GM21423 (cell line): ENCODE measurements at regions not wholly inside any gene's neighbourhood (a gene's known extent, or its start where the extent isn't known, plus 50 kb on each side); places are given as distances from the start of the nearest gene placed in this dataset.

Source experiments
- ATAC-seq: cut with Tn5 transposase; IDR thresholded peaks from one replicate; pipeline ENCODE4 v1.9.1; 2021; ENCODE audit warnings: mild to moderate bottlenecking, moderate library complexity; ENCODE audit not compliant: unreplicated experiment

DNA sequence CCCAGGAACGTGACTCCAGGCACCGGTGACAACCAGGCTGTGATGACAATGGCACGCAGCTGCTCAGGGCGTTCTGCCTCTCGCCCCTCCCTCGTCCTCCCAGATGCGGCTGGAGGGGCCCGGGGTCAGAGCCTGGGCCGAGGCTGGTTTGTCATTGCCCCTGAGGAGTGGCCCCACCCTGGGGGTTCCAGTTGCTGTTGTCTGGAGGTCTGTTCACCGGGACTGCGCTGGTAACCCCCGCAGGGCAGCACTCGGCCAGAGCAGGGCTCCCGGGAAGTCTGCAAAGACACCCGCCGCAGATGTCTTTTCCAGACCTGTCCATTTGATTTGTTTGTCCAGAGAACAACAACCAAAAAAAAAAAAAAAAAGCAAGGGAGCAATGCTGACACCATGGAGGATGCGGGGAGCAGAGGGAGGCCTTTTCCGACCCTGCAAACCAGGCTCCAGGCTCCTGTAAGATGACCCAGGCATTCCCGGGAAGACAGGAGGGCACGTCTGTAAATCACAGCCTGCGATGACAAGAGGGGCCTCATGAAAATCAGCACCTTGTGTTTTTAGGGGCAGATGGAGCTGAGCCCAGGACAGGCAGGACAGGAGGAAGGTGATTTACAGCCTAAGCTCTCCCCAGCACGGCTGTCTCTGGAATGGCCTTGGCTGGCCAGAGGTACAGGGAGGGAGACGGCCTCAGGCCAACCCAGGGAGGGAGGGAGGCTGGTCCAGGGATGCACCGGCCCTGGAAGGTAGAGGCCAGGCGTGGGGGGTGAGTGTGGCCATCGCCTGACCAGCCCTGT lies 189.3 kb downstream of the ERMARD start:
- no peak for ATAC-seq

- ATAC-seq, result no peak
Measured at GRCh38 chr6:169939554-169940164, 188.2 kb downstream of the ERMARD start.

DNA sequence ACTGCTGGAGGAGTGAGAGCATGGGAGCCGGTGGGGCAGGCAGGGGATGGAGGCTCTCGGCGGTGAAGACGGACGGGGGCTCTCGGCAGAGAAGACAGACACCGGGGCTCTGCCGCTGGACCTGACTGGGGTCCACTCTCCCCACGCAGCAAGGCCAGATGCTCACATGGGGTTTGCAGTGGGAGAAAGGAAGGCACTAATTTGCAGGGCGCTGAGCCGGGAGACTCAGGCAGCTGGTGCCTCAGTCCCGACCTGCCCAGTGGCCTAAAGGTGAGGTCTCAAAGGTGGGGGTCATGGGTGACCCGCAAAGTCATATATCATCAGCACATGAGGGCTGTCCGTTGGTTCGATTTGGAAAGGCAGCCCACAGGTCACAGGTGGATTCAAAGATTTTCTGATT lies 187.3 kb downstream of the ERMARD start:
- ATAC-seq, result no peak

- no peak for ATAC-seq
Measured at GRCh38 chr6:169938262-169938701, 186.9 kb downstream of the ERMARD start.

GRCh38 chr6:169937389-169938261 lies 186.2 kb downstream of the ERMARD start:
- ATAC-seq, result no peak

GRCh38 chr6:169936355-169936975 lies 185.0 kb downstream of the ERMARD start:
- no peak for ATAC-seq

DNA sequence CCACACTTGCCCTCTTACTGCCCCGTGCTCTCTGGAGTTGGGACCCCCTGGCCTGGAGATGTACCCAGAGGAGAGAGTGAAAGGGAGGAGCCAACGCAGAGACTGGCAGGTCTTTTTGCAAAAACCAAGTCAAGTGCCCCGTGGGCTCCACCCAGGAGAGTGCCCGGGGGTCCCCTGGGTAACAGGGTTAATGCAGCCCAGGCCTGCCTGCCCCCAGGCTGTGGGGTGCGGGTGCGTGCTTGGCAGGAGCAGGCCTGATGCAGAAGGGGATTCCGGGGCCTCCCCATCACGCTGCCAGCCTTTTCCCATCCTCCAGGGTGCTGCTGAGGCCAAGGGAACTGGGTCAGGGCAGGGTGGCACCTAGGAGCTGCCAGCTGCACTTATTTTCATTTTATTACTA lies 184.4 kb downstream of the ERMARD start:
- ATAC-seq, result no peak

- ATAC-seq, result no peak
Measured at GRCh38 chr6:169935348-169935718, 183.9 kb downstream of the ERMARD start.

- ATAC-seq, result no peak
Measured at GRCh38 chr6:169934699-169935347, 183.4 kb downstream of the ERMARD start.

DNA sequence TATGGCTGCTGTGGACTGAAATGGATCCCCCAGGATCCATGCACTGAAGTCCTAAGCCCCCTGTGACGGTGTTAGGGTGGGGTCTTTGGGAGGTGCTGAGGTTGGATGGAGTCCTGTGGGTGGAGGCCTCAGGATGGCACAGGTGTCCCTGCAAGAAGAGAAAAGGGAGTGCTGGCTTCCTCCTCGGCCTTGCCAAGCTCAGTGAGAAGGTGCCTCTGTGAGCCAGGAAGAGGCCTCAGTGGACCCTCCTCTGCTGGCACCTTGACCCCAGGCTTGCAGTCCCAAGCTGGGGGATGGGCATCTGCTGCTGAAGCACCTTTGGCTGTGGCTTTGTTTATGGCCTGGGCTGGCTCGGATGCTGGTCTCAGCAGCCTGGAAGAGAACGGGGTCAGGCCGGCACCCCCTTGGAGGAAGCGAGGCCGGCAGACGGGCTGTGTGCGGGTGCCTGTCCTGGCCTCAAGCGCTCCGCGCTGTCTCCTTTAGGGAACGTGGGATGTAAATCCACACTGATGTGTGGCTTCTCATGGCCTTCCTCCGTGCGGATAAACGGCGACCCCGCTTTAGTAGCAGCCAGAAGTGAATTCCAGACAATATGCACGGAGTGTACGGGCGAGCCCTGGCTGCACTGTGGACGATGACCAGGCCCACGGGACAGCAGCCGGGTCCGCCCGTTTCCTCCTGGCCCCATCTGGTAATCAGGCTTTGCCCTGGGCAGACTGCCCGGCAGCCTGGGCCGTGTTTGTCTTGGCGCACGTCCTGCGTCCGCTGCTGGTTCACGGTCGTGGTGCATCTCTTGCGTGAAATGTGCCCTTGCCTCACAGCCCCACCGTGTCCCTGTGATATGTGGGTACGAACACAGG lies 182.6 kb downstream of the ERMARD start:
- ATAC-seq, result no peak

- ATAC-seq, result no peak
Measured at GRCh38 chr6:169933251-169933821, 181.9 kb downstream of the ERMARD start.

GRCh38 chr6:169932491-169932890 lies 181.1 kb downstream of the ERMARD start:
- ATAC-seq, result no peak

DNA sequence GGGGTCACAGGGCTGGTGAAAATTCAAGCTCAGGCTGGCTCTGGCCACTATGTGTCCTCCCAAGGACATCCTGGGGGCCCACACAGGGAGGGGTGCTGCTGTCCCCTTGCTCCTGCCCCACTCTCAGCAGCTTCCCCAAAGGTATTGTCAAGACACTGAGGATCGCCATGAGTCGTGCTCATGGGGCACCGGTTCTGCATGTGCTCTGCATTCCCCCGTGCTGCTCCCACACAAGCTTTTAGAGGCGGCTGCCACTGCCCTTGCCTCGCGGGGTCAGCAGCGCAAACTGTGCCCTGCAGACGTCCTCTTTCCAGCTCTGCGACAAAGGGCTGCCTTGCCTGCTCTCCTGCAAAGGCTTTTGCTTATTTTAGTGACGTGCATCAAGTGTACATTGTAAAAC lies 179.8 kb downstream of the ERMARD start:
- ATAC-seq, result no peak

GRCh38 chr6:169930799-169931198 lies 179.4 kb downstream of the ERMARD start:
- ATAC-seq, result no peak

GRCh38 chr6:169927711-169928110 lies 176.3 kb downstream of the ERMARD start:
- ATAC-seq, result no peak

DNA sequence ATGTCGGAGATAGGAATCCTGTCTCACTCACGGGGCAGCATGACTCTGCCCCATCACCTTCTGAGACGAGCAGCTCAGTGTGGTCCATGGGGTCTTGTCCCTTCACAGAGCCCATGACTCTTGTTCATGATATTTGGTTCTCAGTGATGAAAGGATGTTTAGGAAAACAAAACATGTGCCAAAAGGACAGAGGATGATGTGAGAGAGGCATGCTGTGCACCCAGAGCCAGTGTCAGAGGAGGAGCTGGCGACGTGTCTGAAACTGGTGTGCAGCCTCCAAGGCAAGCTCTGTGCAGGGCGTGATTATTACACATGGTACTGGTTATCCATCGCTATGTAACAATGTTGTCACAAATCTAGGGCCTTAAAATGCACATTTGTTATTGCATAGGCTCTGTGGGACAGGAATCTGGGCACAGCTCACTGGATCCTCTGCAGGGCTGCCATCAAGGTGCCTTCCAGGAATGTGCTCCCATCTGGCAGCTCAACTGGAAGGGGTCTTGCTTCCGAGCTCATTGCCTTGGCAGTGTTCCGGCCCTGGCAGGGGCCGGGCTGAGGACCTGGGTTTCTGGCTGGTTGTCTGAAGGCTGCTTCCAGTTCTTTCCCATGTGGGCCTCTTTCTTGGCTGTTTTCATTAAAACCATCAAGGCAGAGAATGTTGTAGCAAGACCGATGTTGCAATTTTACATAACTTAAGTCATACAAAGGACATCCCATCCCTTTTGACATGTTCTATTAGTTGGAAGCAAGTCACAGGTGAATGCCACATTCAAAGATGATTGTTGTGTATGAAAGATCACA lies 175.4 kb downstream of the ERMARD start:
- ATAC-seq, result no peak

DNA sequence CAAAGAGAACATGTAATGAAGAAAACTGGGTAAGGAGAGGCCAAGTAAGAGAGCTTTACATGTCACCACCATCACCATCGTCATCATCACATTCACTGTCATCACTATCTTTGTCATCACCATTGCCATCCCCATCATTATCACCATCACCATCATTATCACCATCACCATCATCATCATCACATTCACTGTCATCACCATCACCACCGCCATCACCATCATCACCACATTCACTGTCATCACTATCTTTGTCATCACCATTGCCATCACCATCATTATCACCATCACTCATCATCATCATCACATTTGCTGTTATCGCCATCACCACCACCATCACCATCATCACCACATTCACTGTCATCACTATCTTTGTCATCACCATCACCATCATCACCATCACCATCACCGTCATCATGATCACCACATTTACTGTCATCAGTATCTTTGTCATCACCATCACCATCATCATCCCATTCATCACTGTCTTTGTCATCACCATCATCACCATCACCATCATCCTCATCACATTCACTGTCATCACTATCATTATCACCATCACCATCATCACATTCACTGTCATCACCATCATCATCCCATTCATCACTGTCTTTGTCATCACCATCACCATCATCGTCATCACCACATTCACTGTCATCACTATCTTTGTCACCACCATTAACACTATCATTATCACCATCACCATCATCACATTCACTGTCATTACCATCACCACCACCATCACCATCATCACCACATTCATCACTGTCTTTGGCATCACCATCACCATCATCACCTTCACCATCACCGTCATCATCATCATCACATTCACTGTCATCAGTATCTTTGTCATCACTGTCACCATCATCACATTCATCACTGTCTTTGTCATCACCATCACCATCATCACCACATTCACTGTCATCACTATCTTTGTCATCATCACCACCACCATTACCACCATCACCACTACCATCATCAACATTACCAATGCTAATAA lies 172.3 kb downstream of the ERMARD start:
- no peak for ATAC-seq
